ENCODE measurements at regions not wholly inside any gene's neighbourhood (a gene's known extent, or its start where the extent isn't known, plus 50 kb on each side); places are given as distances from the start of the nearest gene placed in this dataset.

DNA sequence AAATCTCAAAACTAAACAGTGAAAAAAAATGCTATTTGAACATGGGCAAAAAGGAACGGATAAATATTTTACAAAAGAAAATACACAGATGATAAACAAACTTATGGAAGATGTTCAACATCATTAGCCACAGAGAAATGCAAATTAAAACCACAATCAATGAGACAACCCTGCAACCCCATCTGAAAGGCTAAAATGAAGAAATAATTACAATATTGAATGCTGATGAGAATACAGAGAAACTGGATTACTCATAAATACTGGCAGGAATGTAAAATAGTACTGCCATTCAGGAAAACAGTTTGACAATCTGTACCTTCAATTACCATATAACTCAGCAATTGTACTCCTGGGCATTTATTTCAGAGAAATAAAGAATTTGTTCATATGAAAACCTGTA, 193.1 kb upstream of the UBE2E3 start:
- no peak for TF ChIP-seq POLR2A (IDR thresholded peaks at IDR 0.05)
- TF ChIP-seq, protein P1, sequence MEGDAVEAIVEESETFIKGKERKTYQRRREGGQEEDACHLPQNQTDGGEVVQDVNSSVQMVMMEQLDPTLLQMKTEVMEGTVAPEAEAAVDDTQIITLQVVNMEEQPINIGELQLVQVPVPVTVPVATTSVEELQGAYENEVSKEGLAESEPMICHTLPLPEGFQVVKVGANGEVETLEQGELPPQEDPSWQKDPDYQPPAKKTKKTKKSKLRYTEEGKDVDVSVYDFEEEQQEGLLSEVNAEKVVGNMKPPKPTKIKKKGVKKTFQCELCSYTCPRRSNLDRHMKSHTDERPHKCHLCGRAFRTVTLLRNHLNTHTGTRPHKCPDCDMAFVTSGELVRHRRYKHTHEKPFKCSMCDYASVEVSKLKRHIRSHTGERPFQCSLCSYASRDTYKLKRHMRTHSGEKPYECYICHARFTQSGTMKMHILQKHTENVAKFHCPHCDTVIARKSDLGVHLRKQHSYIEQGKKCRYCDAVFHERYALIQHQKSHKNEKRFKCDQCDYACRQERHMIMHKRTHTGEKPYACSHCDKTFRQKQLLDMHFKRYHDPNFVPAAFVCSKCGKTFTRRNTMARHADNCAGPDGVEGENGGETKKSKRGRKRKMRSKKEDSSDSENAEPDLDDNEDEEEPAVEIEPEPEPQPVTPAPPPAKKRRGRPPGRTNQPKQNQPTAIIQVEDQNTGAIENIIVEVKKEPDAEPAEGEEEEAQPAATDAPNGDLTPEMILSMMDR (IDR thresholded peaks at IDR 0.05), result no peak
- no peak for TF ChIP-seq EP300 (IDR thresholded peaks at IDR 0.05)
